ENCODE measurements at regions not wholly inside any gene's neighbourhood (a gene's known extent, or its start where the extent isn't known, plus 50 kb on each side); places are given as distances from the start of the nearest gene placed in this dataset.
A peak's percentile ranks its signal among the peaks of the same experiment; 100 is the strongest.

DNA sequence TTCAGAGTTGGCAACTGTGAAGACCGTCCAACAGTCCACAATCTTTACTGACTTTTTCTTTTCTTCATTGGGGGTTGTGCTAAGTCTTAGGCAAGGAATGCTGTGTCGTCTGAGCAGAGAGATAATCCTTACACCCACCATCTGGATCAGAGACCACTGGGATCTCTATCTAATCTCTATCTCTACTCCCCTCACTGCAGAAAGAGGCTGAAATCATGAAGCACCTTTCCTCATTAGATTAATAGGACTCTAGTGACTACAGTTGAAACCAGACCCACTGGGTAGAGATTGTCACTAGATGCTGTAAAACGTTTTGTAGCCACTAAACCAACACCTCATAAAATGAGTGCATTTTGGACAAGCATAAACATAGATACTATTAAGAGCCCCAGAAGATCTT, 387.4 kb upstream of the CELF2 start:
- no peak for DNase-seq
- Histone ChIP-seq H3K4me1 (no peaks in the 10 kb centered on the region), H3K27ac (no peak overlapping the region), H3K36me3 (no peaks in the 10 kb centered on the region), H3K9me3 (no peaks in the 10 kb centered on the region), H3K4me3 (replicated peaks in 1 of 3) (no peak overlapping the region), H3K27me3 (no peaks in the 10 kb centered on the region)
- 73 to 75% methylated on average over 3 of the region's 3 CpGs for WGBS, 2 donors
- no peak for TF ChIP-seq POLR2A (IDR thresholded peaks at IDR 0.05)
- TF ChIP-seq, protein P1, sequence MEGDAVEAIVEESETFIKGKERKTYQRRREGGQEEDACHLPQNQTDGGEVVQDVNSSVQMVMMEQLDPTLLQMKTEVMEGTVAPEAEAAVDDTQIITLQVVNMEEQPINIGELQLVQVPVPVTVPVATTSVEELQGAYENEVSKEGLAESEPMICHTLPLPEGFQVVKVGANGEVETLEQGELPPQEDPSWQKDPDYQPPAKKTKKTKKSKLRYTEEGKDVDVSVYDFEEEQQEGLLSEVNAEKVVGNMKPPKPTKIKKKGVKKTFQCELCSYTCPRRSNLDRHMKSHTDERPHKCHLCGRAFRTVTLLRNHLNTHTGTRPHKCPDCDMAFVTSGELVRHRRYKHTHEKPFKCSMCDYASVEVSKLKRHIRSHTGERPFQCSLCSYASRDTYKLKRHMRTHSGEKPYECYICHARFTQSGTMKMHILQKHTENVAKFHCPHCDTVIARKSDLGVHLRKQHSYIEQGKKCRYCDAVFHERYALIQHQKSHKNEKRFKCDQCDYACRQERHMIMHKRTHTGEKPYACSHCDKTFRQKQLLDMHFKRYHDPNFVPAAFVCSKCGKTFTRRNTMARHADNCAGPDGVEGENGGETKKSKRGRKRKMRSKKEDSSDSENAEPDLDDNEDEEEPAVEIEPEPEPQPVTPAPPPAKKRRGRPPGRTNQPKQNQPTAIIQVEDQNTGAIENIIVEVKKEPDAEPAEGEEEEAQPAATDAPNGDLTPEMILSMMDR (IDR thresholded peaks at IDR 0.05): no peak
- intact Hi-C loops (cut with DNase I): no loop called here

DNA sequence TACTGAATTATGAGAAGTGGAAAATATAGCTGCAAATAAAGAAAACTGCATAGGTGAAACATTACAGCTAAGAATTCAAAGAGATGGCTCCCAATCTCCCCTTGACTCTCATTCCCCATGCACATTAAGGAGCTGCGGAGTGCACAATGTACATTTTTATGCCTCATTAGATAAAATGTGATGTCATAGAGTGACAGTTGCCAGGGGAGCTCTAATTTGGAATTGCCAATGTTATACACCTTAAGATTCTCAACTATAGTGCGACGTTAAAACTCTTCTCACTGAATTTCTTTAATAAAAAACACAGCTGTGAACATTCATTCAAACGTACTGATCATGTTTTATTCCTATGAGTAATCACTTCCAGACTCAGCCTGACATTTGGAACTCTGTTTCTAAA, 386.9 kb upstream of the CELF2 start:
- H3K36me3 ChIP-seq: no peaks in the 10 kb centered on the region
- no peak overlapping the region for H3K4me3 ChIP-seq (replicated peaks in 1 of 3)
- no peaks in the 10 kb centered on the region for H3K4me1 ChIP-seq
- no peak for TF ChIP-seq POLR2A (IDR thresholded peaks at IDR 0.05)
- TF ChIP-seq, protein P1 (IDR thresholded peaks at IDR 0.05): no peak
- intact Hi-C loops (cut with DNase I): no loop called here
- DNase-seq: no peak
- no peaks in the 10 kb centered on the region for H3K9me3 ChIP-seq
- H3K27ac ChIP-seq: no peak overlapping the region
- H3K27me3 ChIP-seq: no peaks in the 10 kb centered on the region
- 83 to 92% methylated on average over 4 of the region's 4 CpGs for WGBS, 2 donors

DNA sequence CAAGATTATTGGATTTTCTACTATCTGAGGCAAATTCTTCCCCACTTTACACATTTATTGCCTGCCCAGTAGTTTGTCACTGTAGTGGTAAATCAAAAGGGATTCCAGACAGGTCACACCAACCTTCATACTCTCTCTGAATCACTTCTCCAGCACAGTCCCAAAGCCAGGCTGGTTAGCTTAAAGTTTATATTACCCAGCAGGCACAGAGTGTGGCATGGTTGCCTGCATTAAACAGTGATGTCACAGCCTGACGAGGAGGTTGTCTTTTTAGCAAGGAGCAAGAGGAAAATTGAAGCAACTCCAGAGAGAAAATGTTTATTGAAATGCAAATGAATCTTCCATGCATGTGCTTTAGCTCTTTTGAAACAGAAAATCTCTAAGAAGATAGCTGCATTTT, 375.5 kb upstream of the CELF2 start:
- TF ChIP-seq POLR2A (IDR thresholded peaks at IDR 0.05): no peak
- TF ChIP-seq, protein P1 (IDR thresholded peaks at IDR 0.05): no peak
- DNase-seq: no peak
- WGBS, 2 donors: 48 to 58% methylated on average over 1 of the region's 1 CpG
- H3K36me3 ChIP-seq: no peaks in the 10 kb centered on the region
- no peak overlapping the region for H3K4me3 ChIP-seq (replicated peaks in 1 of 3)
- H3K27ac ChIP-seq: peak overlapping the region in 2 of 3 donors; percentile 33 to 37
- no peaks in the 10 kb centered on the region for H3K27me3 ChIP-seq
- H3K4me1 ChIP-seq: no peaks in the 10 kb centered on the region
- H3K9me3 ChIP-seq: no peaks in the 10 kb centered on the region
- intact Hi-C loops (cut with DNase I): no loop called here

DNA sequence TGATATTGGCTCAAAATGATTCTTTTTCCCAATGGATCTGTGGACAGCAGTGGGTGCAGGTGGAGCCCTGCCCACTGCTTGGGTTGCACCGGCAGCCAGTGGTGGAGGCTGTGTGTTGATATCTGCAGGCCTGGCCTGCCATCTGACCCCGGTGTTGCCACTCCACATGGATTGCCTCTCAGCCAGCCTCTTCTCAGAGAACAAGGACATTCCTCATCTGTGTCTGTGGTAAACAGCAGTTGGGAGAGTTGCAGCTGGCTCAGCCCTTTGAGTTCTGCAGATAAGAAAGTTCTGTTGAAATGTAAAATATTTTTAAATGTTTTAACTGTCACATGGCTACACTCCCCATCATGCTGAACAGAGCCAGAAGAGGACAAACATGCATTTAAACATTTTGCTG, 374.9 kb upstream of the CELF2 start:
- Histone ChIP-seq H3K27me3 (no peaks in the 10 kb centered on the region), H3K4me1 (no peaks in the 10 kb centered on the region), H3K36me3 (no peaks in the 10 kb centered on the region), H3K27ac (peak overlapping the region in 1 of 3 donors; percentile 33), H3K9me3 (no peaks in the 10 kb centered on the region), H3K4me3 (replicated peaks in 1 of 3) (no peak overlapping the region)
- 2 to 6% methylated on average over 2 of the region's 2 CpGs for WGBS, 2 donors
- no peak for TF ChIP-seq POLR2A (IDR thresholded peaks at IDR 0.05)
- TF ChIP-seq, protein P1 (IDR thresholded peaks at IDR 0.05): no peak
- peak; percentile 29 to 58 for DNase-seq
- intact Hi-C loops (cut with DNase I): no loop called here

DNA sequence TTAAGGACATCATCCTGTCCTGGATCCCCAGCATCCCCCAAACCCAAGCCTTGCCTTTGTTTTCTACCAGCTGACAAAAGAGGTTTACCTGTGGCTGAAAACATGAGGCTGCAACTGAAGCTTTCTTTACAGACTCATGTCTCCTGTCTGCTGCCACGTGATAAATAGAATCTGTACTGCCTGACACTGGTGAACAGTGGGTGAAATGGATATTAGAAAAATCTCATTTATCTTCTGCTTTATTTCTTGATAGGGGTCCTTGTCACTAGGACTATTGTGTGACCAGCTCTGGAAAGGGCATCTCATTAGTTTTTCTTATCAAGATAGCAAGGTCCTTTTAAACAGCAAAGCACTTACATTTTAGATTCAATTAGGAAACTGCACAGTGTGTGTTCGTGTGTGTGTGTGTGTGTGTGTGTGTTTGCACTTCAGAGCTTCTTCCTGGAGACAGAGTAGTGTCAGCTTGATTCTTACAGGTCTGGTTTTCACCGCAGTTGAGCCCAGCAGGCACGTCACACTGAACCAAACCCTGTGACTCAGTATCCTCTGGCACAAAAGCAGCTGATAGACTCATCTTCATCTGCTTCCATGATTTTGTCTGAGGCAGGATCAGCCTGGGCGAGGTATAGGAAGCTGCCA, 373.5 kb upstream of the CELF2 start:
- TF ChIP-seq POLR2A (IDR thresholded peaks at IDR 0.05): no peak
- TF ChIP-seq, protein P1 (IDR thresholded peaks at IDR 0.05): no peak
- DNase-seq: no peak
- Histone ChIP-seq H3K4me1 (no peaks in the 10 kb centered on the region), H3K27ac (no peak overlapping the region), H3K36me3 (no peaks in the 10 kb centered on the region), H3K27me3 (no peaks in the 10 kb centered on the region), H3K4me3 (replicated peaks in 1 of 3) (no peak overlapping the region), H3K9me3 (no peaks in the 10 kb centered on the region)
- 65 to 67% methylated on average over 5 of the region's 5 CpGs for WGBS, 2 donors
- intact Hi-C loops (cut with DNase I): no loop called here

Measured in thyroid gland (tissue), 4 donors.